H9 (cell line): ENCODE measurements at regions not wholly inside any gene's neighbourhood (a gene's known extent, or its start where the extent isn't known, plus 50 kb on each side); places are given as distances from the start of the nearest gene placed in this dataset.

Source experiments
- DNase-seq: peaks from one replicate; pipeline ENCODE4 v3.0.0-alpha.2; 2017
- H2AFZ ChIP-seq: one replicate; pipeline ENCODE4 v1.6.1; 2013; ENCODE audit warnings: mild to moderate bottlenecking, low read length, control low read depth, moderate library complexity
- H2AK5ac ChIP-seq: 2 replicates; pipeline ENCODE4 v1.6.1; 2013; ENCODE audit warnings: low read length, control low read depth, mixed read lengths; ENCODE audit not compliant: insufficient read length
- H2BK120ac ChIP-seq: one replicate; pipeline ENCODE4 v1.6.1; 2013; ENCODE audit warnings: low read depth, mild to moderate bottlenecking, low read length, control low read depth, inconsistent platforms; ENCODE audit not compliant: poor library complexity, severe bottlenecking
- H2BK12ac ChIP-seq: 2 replicates; pipeline ENCODE4 v1.6.1; 2013; ENCODE audit warnings: low read length, control low read depth, mixed read lengths, low read depth; ENCODE audit not compliant: insufficient read length
- H2BK15ac ChIP-seq: 2 replicates; pipeline ENCODE4 v1.6.1; 2013; ENCODE audit warnings: low read depth, low read length, control low read depth
- H2BK20ac ChIP-seq: one replicate; pipeline ENCODE4 v1.6.1; 2013; ENCODE audit warnings: low read depth, mild to moderate bottlenecking, low read length, control low read depth, inconsistent platforms; ENCODE audit not compliant: poor library complexity, severe bottlenecking
- H2BK5ac ChIP-seq: 2 replicates; pipeline ENCODE4 v1.6.1; 2013; ENCODE audit warnings: low read length, control low read depth, mixed read lengths; ENCODE audit not compliant: insufficient read length
- H3K14ac ChIP-seq: 2 replicates; pipeline ENCODE4 v1.6.1; 2013; ENCODE audit warnings: low read length, control low read depth; ENCODE audit not compliant: insufficient read depth
- H3K18ac ChIP-seq: 2 replicates; pipeline ENCODE4 v1.6.1; 2013; ENCODE audit warnings: low read depth, mild to moderate bottlenecking, mixed read lengths, low read length, control low read depth; ENCODE audit not compliant: insufficient read length
- H3K23ac ChIP-seq: 2 replicates; pipeline ENCODE4 v1.6.1; 2013; ENCODE audit warnings: low read length, control low read depth, mixed read lengths, low read depth; ENCODE audit not compliant: insufficient read length
- H3K23me2 ChIP-seq: 2 replicates; pipeline ENCODE4 v1.6.1; 2013; ENCODE audit warnings: low read depth, mild to moderate bottlenecking, mixed read lengths, low read length, control low read depth; ENCODE audit not compliant: insufficient read length, poor library complexity, severe bottlenecking
- H3K27ac ChIP-seq: 2 replicates; pipeline ENCODE4 v1.5.1; 2013; ENCODE audit warnings: low read length, control low read depth, mixed read lengths, low read depth; ENCODE audit not compliant: insufficient read length
- H3K27me3 ChIP-seq: 2 replicates; pipeline ENCODE4 v1.6.1; 2013; ENCODE audit warnings: low read length, control low read depth, inconsistent platforms; ENCODE audit not compliant: insufficient read depth
- H3K4ac ChIP-seq: 2 replicates; pipeline ENCODE4 v1.6.1; 2013; ENCODE audit warnings: low read depth, mild to moderate bottlenecking, control low read depth, inconsistent platforms, low read length, moderate library complexity
- H3K4me1 ChIP-seq: 2 replicates; pipeline ENCODE4 v1.6.1; 2013; ENCODE audit warnings: low read length, control low read depth, inconsistent platforms; ENCODE audit not compliant: insufficient read depth
- H3K4me2 ChIP-seq: 2 replicates; pipeline ENCODE4 v1.6.1; 2013; ENCODE audit warnings: low read length, control low read depth, mixed read lengths; ENCODE audit not compliant: insufficient read length, insufficient read depth
- H3K56ac ChIP-seq: 2 replicates; pipeline ENCODE4 v1.6.1; 2013; ENCODE audit warnings: low read depth, mild to moderate bottlenecking, mixed read lengths, low read length, control low read depth; ENCODE audit not compliant: insufficient read length
- H3K79me1 ChIP-seq: 2 replicates; pipeline ENCODE4 v1.6.1; 2013; ENCODE audit warnings: low read depth, mild to moderate bottlenecking, moderate library complexity, low read length, control low read depth, inconsistent platforms; ENCODE audit not compliant: insufficient read depth, poor library complexity, severe bottlenecking
- H3K79me2 ChIP-seq: 2 replicates; pipeline ENCODE4 v1.6.1; 2013; ENCODE audit warnings: low read length, control low read depth, inconsistent platforms; ENCODE audit not compliant: insufficient read depth
- H3K9ac ChIP-seq: 2 replicates; pipeline ENCODE4 v1.6.1; 2013; ENCODE audit warnings: low read length, control low read depth, mixed read lengths; ENCODE audit not compliant: insufficient read length; ENCODE audit errors: extremely low read depth
- H3K9me3 ChIP-seq: one replicate; pipeline ENCODE4 v1.6.1; 2013; ENCODE audit warnings: low read depth, low read length, inconsistent platforms; ENCODE audit not compliant: control insufficient read depth
- H3T11ph ChIP-seq: one replicate; pipeline ENCODE4 v1.6.1; 2013; ENCODE audit warnings: mild to moderate bottlenecking, low read length, control low read depth, inconsistent platforms
- H4K20me1 ChIP-seq: one replicate; pipeline ENCODE4 v1.6.1; 2013; ENCODE audit not compliant: control insufficient read depth, insufficient read length, insufficient read depth
- H4K5ac ChIP-seq: 2 replicates; pipeline ENCODE4 v1.6.1; 2013; ENCODE audit warnings: low read depth, mild to moderate bottlenecking, mixed read lengths, low read length, control low read depth; ENCODE audit not compliant: insufficient read length
- H4K8ac ChIP-seq: replicated peaks from 2 replicates; pipeline ENCODE4 v1.6.1; 2013; ENCODE audit warnings: low read length, control low read depth, mixed read lengths, low read depth; ENCODE audit not compliant: insufficient read length
- H4K91ac ChIP-seq: 2 replicates; pipeline ENCODE4 v1.6.1; 2013; ENCODE audit warnings: low read depth, mild to moderate bottlenecking, moderate library complexity, mixed read lengths, low read length, control low read depth; ENCODE audit not compliant: insufficient read length
- H3K27ac Mint-ChIP-seq, 3 experiments: 2 replicates in 2 of 3; 3 replicates in 1 of 3; pipeline ENCODE4 v1.8.0; 2020 to 2021; ENCODE audit warnings: mixed read lengths in 3 of 3, mild to moderate bottlenecking in 1 of 3, moderate library complexity in 1 of 3
- H3K27me3 Mint-ChIP-seq: 2 replicates; pipeline ENCODE4 v1.8.0; 2021; ENCODE audit warnings: low read depth, mild to moderate bottlenecking, moderate library complexity, mixed read lengths
- H3K36me3 Mint-ChIP-seq, 3 experiments: 2 replicates in 2 of 3; 3 replicates in 1 of 3; pipeline ENCODE4 v1.8.0; 2020 to 2021; ENCODE audit warnings: low read depth in 3 of 3, mixed read lengths in 3 of 3; ENCODE audit not compliant: insufficient read depth in 1 of 3
- H3K4me1 Mint-ChIP-seq, 2 experiments: 2 replicates each; pipeline ENCODE4 v1.8.0; 2020; ENCODE audit warnings: mixed read lengths in 2 of 2
- H3K4me3 Mint-ChIP-seq, 2 experiments: 2 replicates in 1 of 2; 3 replicates in 1 of 2; pipeline ENCODE4 v1.8.0; 2020 to 2021; ENCODE audit warnings: mild to moderate bottlenecking in 2 of 2, mixed read lengths in 2 of 2, moderate library complexity in 1 of 2
- H3K9me3 Mint-ChIP-seq, 2 experiments: 2 replicates in 1 of 2; 3 replicates in 1 of 2; pipeline ENCODE4 v1.8.0; 2020; ENCODE audit warnings: mild to moderate bottlenecking in 2 of 2, mixed read lengths in 2 of 2, moderate library complexity in 1 of 2
- WGBS: extraction: QIAGEN DNeasy Blood & Tissue Kit; methylation state at CpG from one replicate; pipeline ENCODE4 v1.1.7; 2013; ENCODE audit warnings: missing lambda C conversion rate, low lambda C conversion rate, mixed read lengths; ENCODE audit not compliant: insufficient read length; ENCODE audit errors: extremely low coverage; 5-methylcytosine and 5-hydroxymethylcytosine counted together
- TF ChIP-seq, protein P1 (sequence below): fragments of 200-600 bp; sonication (generic); conservative IDR thresholded peaks from 3 replicates; pipeline ENCODE4 v1.8.0; 2021; ENCODE audit warnings: antibody characterized with exemption, mild to moderate bottlenecking

DNA sequence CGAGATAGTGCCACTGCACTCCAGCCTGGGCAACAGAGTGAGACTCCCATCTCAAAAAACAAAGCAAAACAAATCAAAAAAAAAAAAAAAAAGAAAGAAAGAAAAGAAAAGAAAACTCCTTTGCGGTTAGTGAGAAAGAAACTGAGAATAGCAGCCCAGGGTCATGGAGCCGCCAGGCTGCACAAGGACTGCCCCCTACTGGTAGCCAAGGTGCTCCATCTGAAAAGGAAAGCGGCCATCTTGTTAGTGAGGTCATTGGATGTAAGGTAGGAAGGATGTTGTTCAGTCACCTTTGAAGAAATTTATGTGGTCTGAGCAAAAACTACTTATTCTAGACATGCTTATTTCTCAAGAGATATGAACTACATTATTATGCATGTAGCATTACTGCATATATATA, 660.6 kb upstream of the TENM3 start:
- Histone ChIP-seq H4K8ac (no peak overlapping the region), H3K4me2 (no peak overlapping the region), H3K79me1 (no peaks in the 10 kb centered on the region), H3K14ac (no peak overlapping the region), H3K23me2 (no peaks in the 10 kb centered on the region), H3K18ac (no peak overlapping the region), H2AFZ (no peak overlapping the region), H3K9ac (no peak overlapping the region), H2BK120ac (no peak overlapping the region), H2AK5ac (no peak overlapping the region), H2BK20ac (no peak overlapping the region), H3K56ac (no peak overlapping the region), H3T11ph (no peak overlapping the region), H3K23ac (no peak overlapping the region), H3K27ac (no peak overlapping the region), H3K4ac (no peak overlapping the region), H2BK12ac (no peak overlapping the region), H3K4me1 (no peaks in the 10 kb centered on the region), H2BK15ac (no peak overlapping the region), H4K20me1 (no peaks in the 10 kb centered on the region), H3K27me3 (no peaks in the 10 kb centered on the region), H3K9me3 (no peaks in the 10 kb centered on the region), H4K91ac (no peak overlapping the region), H4K5ac (no peak overlapping the region), H2BK5ac (no peak overlapping the region), H3K79me2 (no peaks in the 10 kb centered on the region)
- TF ChIP-seq, protein P1, sequence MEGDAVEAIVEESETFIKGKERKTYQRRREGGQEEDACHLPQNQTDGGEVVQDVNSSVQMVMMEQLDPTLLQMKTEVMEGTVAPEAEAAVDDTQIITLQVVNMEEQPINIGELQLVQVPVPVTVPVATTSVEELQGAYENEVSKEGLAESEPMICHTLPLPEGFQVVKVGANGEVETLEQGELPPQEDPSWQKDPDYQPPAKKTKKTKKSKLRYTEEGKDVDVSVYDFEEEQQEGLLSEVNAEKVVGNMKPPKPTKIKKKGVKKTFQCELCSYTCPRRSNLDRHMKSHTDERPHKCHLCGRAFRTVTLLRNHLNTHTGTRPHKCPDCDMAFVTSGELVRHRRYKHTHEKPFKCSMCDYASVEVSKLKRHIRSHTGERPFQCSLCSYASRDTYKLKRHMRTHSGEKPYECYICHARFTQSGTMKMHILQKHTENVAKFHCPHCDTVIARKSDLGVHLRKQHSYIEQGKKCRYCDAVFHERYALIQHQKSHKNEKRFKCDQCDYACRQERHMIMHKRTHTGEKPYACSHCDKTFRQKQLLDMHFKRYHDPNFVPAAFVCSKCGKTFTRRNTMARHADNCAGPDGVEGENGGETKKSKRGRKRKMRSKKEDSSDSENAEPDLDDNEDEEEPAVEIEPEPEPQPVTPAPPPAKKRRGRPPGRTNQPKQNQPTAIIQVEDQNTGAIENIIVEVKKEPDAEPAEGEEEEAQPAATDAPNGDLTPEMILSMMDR, result peak; percentile 65
- Mint-ChIP-seq H3K36me3 (no peaks in the 10 kb centered on the region), H3K27me3 (no peaks in the 10 kb centered on the region), H3K4me1 (peaks cover 3 to 6% of the 10 kb centered on the region in 2 experiments; a peak in 3 of 4 replicates), H3K27ac (no peak overlapping the region), H3K9me3 (no peaks in the 10 kb centered on the region), H3K4me3 (no peak overlapping the region)
- WGBS, result no CpG with 5 or more reads among the region's 4 CpGs
- no peak for DNase-seq
